Smooth muscle cell (in vitro differentiated cells): ENCODE measurements at regions not wholly inside any gene's neighbourhood (a gene's known extent, or its start where the extent isn't known, plus 50 kb on each side); places are given as distances from the start of the nearest gene placed in this dataset. TPM values are rescaled to one million over a fixed set of nuclear protein-coding genes. Genes with fewer than 3 reads are reported as not detected.

Experiments used
- DNase-seq: peaks from one replicate; lab custom pipeline; 2025; ENCODE audit not compliant: unreplicated experiment; lab: John Stamatoyannopoulos, UW
- H2AFZ ChIP-seq: fragments of 200-600 bp; sonication (generic); 2 replicates; pipeline ENCODE4 v1.6.0; 2016; ENCODE audit warnings: antibody characterized with exemption, low read depth, mild to moderate bottlenecking
- H3F3A ChIP-seq: fragments of 200-600 bp; sonication (generic); 2 replicates; pipeline ENCODE4 v1.6.0; 2017; ENCODE audit warnings: antibody characterized with exemption, low read depth
- H3K27ac ChIP-seq: fragments of 200-600 bp; sonication (generic); 2 replicates; pipeline ENCODE4 v1.5.1; 2016; ENCODE audit warnings: low read depth, mild to moderate bottlenecking
- H3K27me3 ChIP-seq: fragments of 200-600 bp; sonication (generic); 2 replicates; pipeline ENCODE4 v1.6.1; 2016; ENCODE audit warnings: low read depth, mild to moderate bottlenecking
- H3K36me3 ChIP-seq: fragments of 200-600 bp; sonication (generic); 2 replicates; pipeline ENCODE4 v1.5.1; 2016; ENCODE audit warnings: low read depth
- H3K4me1 ChIP-seq: fragments of 200-600 bp; sonication (generic); 2 replicates; pipeline ENCODE4 v1.5.1; 2016; ENCODE audit warnings: low read depth
- H3K4me2 ChIP-seq: fragments of 200-600 bp; sonication (generic); 2 replicates; pipeline ENCODE4 v1.6.0; 2016; ENCODE audit warnings: mild to moderate bottlenecking
- H3K4me3 ChIP-seq: fragments of 200-600 bp; sonication (generic); 2 replicates; pipeline ENCODE4 v1.5.1; 2016; ENCODE audit warnings: mild to moderate bottlenecking
- H3K79me2 ChIP-seq: fragments of 200-600 bp; sonication (generic); 2 replicates; pipeline ENCODE4 v1.6.0; 2016; ENCODE audit warnings: low read depth, mild to moderate bottlenecking
- H3K9ac ChIP-seq: fragments of 200-600 bp; sonication (generic); 2 replicates; pipeline ENCODE4 v1.6.0; 2016; ENCODE audit warnings: low read depth
- H3K9me3 ChIP-seq: fragments of 200-600 bp; sonication (generic); replicated peaks from 2 replicates; pipeline ENCODE4 v1.5.1; 2016; ENCODE audit warnings: low read depth
- H4K20me1 ChIP-seq: fragments of 200-600 bp; sonication (generic); 2 replicates; pipeline ENCODE4 v1.6.0; 2016; ENCODE audit warnings: low read depth
- CTCF ChIP-seq: fragments of 200-600 bp; sonication (generic); IDR thresholded peaks from 2 replicates; pipeline ENCODE4 v1.5.1; 2017; ENCODE audit warnings: borderline replicate concordance, mild to moderate bottlenecking, antibody characterized with exemption; ENCODE audit not compliant: insufficient read depth, poor library complexity, severe bottlenecking
- WGBS: methylation state at CpG from one replicate; pipeline ENCODE4 v1.1.7; 2016; ENCODE audit warnings: low lambda C conversion rate; 5-methylcytosine and 5-hydroxymethylcytosine counted together
- small RNA-seq: library from RNA; depleted of rRNA; stranded (forward); fragments of <200 nt; gene quantifications from one replicate; pipeline ENCODE3, GENCODE V24; 2014

GRCh38 chr1:227370533-227371254 lies 52.4 kb upstream of the CDC42BPA start:
- H3K9ac ChIP-seq, result no peak overlapping the region
- WGBS, result 51% methylated on average over 10 of the region's 10 CpGs
- H3K79me2 ChIP-seq, result no peaks in the 10 kb centered on the region
- no peak overlapping the region for H3K27ac ChIP-seq
- H3K9me3 ChIP-seq, result no peaks in the 10 kb centered on the region
- H3K4me2 ChIP-seq, result peak overlapping the region; percentile 61
- H3K36me3 ChIP-seq, result no peaks in the 10 kb centered on the region
- H3K4me3 ChIP-seq, result no peak overlapping the region
- H2AFZ ChIP-seq, result no peak overlapping the region
- H4K20me1 ChIP-seq, result no peaks in the 10 kb centered on the region
- DNase-seq, result no peak
- H3F3A ChIP-seq, result no peaks in the 10 kb centered on the region
- TF ChIP-seq CTCF, result no peak
- H3K4me1 ChIP-seq, result no peaks in the 10 kb centered on the region
- no peaks in the 10 kb centered on the region for H3K27me3 ChIP-seq

GRCh38 chr1:227369102-227369760 lies 50.9 kb upstream of the CDC42BPA start:
- H3K27ac ChIP-seq, result no peak overlapping the region
- H3K4me1 ChIP-seq, result no peaks in the 10 kb centered on the region
- no peaks in the 10 kb centered on the region for H3K36me3 ChIP-seq
- no peaks in the 10 kb centered on the region for H4K20me1 ChIP-seq
- no peak for DNase-seq
- H3K4me3 ChIP-seq, result no peak overlapping the region
- no peak overlapping the region for H3K9ac ChIP-seq
- no peaks in the 10 kb centered on the region for H3K79me2 ChIP-seq
- no peaks in the 10 kb centered on the region for H3F3A ChIP-seq
- no peaks in the 10 kb centered on the region for H3K9me3 ChIP-seq
- no peak overlapping the region for H3K4me2 ChIP-seq
- 54% methylated on average over 6 of the region's 6 CpGs for WGBS
- TF ChIP-seq CTCF, result no peak
- no peak overlapping the region for H2AFZ ChIP-seq
- H3K27me3 ChIP-seq, result no peaks in the 10 kb centered on the region

Small RNA genes in the stretch of these regions (small RNA-seq; reads per million reads assigned to genes)
- gene AL451054.2 (not detected), gene BTF3P9 (1.9 reads per million, percentile 43 among the genes with 10 or more reads in this experiment)
